GM18517 (cell line): ENCODE measurements at regions not wholly inside any gene's neighbourhood (a gene's known extent, or its start where the extent isn't known, plus 50 kb on each side); places are given as distances from the start of the nearest gene placed in this dataset.

Experiments
- ATAC-seq: cut with Tn5 transposase; IDR thresholded peaks from one replicate; pipeline ENCODE4 v1.9.1; 2021; ENCODE audit warnings: mild to moderate bottlenecking, moderate library complexity; ENCODE audit not compliant: unreplicated experiment

DNA sequence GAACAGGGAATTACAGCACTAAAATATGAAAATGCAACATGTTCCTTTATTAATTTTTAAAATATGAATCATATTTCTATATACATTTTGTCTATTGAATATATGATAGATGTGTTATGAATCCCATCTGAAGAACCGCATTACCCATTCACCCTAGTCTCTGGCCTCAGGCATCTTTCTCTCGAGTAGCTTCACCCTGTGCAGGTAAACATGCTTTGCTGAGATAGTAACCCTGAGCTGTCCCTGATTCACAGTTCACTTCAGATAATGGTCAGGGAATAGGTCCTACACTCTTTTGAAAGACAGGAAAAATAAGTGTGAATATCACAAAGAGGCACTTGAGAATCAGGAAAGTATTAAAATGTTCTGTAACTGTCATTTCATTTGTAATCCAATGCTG is 766.8 kb downstream of the IRX1 start:
- ATAC-seq = no peak

GRCh38 chr5:4363045-4363444 is 767.4 kb downstream of the IRX1 start:
- ATAC-seq = no peak

DNA sequence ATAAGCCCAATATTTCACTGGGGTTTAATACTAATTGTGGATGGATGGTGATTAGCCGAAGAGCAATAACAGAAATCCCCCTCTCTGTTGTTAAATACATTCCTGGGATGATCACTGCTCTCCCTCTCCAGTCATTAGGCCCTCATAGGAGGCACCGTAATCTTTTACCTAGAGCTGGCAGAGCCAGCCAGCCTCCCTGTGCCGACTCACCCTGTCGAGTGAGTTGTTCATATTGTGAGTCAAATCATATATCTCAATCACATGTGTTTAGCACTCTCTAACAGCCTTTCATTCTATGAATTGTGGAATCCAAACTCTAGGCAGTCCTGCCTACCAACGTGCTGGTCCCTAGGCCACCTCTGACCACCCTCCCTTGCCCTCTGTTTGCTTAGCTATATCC is 771.0 kb downstream of the IRX1 start:
- ATAC-seq = no peak

DNA sequence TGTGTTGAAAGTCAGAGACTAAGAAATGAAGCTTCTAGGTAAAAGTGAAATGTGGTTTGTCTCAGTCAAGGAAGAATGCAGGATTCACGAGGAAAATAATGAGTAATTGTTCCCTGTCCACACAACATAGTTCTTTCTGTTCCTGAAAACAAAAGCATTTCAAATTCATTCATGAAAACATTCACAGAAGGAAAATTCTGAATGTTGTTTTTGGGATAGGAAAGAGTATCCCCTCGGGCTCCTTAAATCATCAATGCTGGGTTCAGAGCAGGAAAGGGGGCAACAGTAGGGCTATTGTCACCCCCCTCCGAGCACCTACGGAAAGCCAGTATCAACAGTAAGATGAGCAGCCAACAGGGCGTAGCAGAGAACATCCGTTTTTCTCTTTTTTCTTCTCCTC is 769.9 kb upstream of the ADAMTS16 start:
- ATAC-seq = no peak

DNA sequence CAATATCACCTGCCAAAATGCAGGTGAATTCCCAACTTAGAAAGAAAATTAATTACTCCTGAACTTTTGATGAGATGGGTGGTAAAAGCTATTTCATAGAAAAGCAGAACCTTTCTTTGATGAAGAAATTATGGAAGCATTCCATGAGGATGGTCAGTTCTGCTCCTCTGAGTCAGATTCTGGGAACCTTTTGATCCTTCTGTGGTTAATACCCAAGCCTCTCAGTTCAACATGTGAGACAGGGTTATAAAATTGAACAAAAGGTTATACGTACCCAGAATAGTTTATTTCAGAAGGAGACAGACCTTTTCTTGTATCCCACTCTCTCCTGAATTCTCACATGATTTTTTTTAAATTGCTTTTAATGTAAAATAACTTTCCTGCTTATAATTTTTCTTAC is 767.6 kb upstream of the ADAMTS16 start:
- no peak for ATAC-seq

DNA sequence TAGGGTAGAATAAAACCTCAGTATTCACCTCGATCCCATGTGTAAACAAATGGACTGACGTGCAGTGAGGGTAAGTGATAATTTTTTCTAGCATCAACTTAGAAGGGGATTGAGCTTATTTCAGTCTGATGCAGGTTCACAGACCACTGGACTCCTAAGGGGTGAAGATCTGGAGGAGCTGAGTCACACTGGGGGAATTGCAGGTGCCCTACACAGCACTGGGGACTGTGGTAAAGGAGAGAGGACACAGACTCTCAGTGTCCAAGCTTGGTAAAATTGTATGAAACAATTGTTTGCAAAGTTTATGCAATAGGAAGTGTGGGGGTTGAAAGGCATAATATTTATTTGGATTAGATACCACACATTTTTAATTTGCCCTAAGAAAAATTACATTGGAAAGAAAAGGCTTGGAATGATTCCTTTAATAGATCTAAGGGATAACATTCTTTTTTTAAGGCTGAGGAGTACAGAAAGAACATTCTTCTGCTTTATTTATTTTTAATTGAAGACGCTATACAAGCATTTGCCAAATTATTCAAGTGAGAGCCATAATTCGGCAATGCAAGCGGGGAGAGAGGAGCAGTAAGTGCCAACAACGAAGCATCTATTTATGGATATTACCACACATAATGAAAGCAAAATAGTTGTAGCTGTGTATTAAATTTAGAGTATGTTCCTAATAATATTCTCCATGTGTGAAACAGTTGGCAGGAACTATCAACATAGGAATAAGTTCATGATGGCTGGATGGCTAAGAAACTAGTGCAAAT is 766.9 kb upstream of the ADAMTS16 start:
- no peak for ATAC-seq

DNA sequence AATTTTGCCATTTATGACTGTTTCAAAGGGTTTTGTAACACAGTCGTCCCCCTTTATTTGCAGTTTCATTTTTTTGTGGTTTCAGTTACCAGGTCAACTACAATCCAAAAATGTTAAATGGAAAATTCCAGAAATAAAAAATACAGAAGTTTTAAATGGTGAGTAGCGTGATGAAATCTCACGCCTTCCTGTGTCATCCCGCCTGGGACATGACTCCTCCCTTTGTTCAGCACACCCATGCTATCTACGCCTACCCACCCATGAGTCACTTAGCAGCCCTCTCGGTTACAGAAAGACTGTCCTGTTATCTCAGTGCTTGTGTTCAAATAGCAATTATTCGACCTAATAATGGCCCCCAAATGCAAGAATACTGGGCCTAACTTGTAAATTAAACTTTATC is 765.3 kb upstream of the ADAMTS16 start:
- ATAC-seq = no peak

GRCh38 chr5:4375640-4376039 is 764.5 kb upstream of the ADAMTS16 start:
- no peak for ATAC-seq

GRCh38 chr5:4383102-4383501 is 757.0 kb upstream of the ADAMTS16 start:
- ATAC-seq = no peak

DNA sequence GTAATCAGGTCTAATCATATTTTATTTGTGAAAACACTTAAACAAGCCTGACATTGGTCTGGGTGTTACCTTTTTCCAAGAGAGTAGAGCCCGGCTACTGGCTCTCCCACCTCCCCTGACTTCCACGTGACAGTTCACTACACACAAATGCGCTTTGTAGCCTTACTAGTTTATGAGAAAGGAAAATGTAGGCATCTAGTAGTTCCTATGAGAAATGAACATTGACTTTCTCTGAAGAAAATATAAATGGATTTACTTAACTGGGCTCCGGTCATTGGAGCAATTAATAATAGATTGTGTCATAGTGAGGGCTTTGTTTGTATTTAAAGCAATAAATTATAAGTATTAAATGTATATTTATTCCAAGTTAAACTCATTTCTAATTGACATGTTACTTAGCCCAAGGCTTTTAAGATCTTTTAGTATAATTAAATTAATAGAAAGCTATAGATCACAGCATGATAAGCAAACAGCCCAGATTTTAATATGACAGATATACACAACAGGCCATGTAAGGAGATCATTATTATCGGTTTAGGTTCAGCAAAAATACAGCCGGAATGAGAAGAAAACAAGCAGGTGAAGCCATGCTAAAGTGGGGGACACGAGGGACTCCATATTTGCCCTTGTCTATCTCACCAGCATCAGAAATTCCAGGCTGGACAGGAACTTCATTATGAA is 756.5 kb upstream of the ADAMTS16 start:
- ATAC-seq = no peak

DNA sequence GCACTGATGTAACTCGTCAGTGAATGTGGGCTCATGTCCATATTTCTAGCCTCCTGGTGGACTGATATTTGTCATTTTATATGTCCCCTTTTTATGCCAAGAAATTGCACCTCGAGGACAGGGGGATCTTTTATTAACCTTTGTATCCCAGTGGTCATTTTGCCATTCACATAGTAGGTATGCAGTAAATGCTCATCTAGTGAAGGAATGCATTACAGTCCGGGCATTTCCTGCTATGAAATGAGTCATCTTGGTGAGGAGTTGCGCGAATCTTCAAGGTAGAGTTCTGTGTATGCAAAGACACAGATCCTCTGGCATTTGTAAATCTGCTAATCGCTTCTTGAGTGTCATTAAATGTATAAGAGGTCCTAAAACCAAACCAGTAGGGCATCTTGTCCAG is 755.5 kb upstream of the ADAMTS16 start:
- no peak for ATAC-seq

GRCh38 chr5:4386152-4386551 is 754.0 kb upstream of the ADAMTS16 start:
- ATAC-seq = no peak

DNA sequence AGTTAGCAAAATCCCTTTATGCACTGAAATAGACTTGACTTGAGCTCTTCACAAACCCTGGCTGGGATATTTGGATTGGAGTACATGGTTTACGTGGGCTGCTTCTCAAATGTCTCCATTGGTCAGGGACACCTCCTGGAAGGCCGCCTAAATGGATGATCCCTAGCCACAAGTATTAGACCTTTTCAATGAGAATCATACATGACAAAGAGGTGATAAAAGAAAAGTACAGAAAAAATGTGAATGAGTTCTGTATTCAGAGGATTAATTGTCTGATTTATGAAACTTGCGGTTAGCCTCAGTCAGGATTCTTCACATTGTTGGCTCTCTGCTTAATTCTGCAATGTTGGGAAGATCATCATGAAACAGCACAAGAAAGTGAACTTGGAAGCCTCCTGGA is 752.8 kb upstream of the ADAMTS16 start:
- no peak for ATAC-seq

DNA sequence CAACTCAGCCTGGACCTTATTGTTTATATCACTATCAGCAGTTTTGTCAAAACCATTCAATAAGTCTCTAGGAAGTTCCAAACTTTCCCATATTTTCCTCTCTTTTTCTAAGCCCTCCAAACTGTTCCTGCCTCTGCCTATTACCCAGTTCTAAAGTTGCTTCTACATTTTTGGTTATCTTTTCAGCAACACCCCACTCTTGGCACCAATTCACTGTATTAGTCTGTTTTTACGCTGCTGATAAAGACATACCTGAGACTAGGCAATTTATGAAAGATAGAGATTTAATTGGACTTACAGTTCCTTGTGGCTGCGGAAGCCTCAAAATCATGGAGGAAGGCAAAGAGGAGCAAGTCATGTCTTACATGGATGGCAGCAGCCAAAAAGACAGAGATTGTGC is 744.4 kb upstream of the ADAMTS16 start:
- no peak for ATAC-seq

DNA sequence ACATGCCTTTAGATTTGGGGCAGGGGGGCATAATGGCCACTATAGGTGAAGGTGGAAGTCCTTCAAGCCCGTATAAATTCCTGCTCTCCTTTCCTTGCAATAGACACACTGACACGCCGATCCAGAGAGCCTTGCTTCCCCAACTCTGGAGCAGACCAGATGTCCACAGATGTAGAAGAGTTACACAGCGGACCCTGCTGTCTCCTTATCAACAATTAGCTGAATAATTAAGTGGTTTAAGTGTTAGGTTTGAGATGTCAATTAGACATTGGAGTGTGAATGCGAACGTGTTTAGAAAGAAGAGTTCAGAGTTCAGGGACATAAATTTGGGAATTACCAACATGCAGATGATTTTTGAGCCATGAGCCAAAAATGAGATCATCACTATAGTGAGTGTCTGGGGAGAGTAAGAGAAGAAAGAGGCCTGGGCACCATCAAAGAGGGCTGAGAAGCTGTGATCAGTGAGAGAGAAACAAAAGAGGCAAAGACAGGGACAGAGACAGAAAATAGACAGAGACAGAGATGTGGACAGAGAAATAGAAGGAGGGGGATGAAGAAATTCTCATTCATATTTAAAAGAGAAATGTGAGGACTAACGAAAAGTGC is 734.4 kb upstream of the ADAMTS16 start:
- ATAC-seq = no peak

- no peak for ATAC-seq
Measured at GRCh38 chr5:4410151-4410550, 730.0 kb upstream of the ADAMTS16 start.

DNA sequence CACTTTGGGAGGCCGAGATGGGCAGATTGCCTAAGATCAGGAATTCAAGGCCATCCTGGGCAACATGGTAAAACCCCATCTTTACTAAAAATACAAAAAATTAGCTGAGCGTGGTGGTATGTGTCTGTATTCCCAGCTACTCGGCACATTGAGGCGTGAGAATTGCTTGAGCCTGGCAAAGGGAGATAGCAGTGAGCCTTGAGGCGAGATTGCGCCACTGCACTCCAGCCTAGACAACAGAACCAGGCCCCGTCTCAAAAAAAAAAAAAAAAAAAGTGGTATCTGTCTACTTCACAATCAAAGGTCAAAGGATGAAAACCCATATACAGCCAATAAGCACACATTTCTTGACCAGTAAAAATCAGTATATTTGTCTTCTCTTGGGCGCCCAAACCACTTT is 728.5 kb upstream of the ADAMTS16 start:
- no peak for ATAC-seq

DNA sequence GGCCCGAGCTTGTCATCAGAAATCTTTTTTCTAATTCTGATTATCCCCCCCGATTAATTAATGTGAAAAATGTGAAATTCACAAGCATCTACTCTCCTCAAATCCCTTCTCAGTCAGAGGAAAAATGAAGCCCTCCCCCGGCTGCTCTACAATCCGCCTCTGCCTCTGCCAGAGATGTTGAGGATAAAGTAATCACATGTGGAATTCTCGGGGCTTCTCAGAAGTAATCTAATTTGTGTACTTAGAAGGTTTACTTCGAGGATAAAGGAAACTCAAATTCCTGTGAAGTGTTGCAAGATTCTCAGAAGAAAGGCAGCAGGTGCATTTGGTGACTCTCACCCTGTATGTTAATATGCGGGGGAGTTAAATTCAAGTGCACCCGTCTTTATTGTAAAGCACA is 726.1 kb upstream of the ADAMTS16 start:
- no peak for ATAC-seq

- ATAC-seq = no peak
Measured at GRCh38 chr5:4418084-4418483, 722.0 kb upstream of the ADAMTS16 start.

DNA sequence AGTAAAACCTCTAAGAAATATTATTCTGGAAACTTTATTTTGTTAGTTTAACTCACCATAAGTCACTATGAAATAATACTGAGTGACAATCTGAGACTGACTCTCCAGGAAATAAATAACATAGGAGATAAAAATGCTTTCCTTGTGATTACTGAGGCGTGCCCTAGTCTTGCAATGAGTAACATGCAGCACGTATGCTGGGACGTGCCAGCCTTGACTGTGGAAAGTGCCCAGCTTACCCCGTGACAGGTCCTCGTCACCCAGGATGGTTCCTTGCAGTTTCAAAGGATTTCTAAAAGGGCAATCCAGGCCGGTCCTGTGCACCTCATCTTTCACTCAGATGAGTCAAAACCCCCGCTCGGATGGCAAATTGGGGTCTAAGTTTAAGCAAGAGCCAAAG is 720.8 kb upstream of the ADAMTS16 start:
- no peak for ATAC-seq

- no peak for ATAC-seq
Measured at GRCh38 chr5:4420177-4420576, 720.0 kb upstream of the ADAMTS16 start.

DNA sequence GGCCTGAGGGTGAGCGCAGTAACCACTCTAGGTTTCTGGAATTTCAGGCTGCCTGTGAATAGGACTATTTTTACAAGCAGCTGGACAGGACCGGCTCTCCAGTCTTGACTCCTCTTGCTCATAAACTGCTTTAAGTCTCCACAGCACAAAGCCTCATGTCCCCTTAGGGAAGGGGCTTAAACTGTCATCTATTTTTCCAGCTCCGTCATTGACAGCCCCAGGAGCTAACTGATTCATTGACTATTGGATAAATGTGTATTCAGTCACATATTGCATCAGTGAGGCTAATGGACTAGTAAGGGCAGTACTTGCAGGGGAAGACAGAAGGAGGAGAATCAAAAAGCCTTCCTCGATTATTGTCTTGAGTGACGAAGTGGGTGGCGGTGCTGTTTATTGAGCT is 719.4 kb upstream of the ADAMTS16 start:
- ATAC-seq = no peak
